Thoracic aorta (tissue), 2 donors: ENCODE measurements at regions not wholly inside any gene's neighbourhood (a gene's known extent, or its start where the extent isn't known, plus 50 kb on each side); places are given as distances from the start of the nearest gene placed in this dataset.

ENCODE experiments used
- ATAC-seq: fragments of 150-250 bp; one replicate; pipeline ENCODE4 v1.8.0; 2017; ENCODE audit warnings: low read depth; ENCODE audit not compliant: insufficient number of reproducible peaks, low FRiP score
- DNase-seq: peaks from one replicate; pipeline ENCODE4 v3.0.0-alpha.2; 2020; ENCODE audit warnings: low spot score
- H3K27ac ChIP-seq, 2 donors: fragments of 200-600 bp; sonication (generic); 1 replicate in 1 of 2; 2 replicates in 1 of 2; pipeline ENCODE4 v1.5.1; 2016; ENCODE audit warnings: mild to moderate bottlenecking in 2 of 2, moderate library complexity in 2 of 2
- H3K27me3 ChIP-seq: fragments of 200-600 bp; sonication (generic); replicated peaks from 2 replicates; pipeline ENCODE4 v1.6.0; 2016; ENCODE audit warnings: mild to moderate bottlenecking; ENCODE audit not compliant: insufficient read depth
- H3K36me3 ChIP-seq: fragments of 200-600 bp; sonication (generic); one replicate; pipeline ENCODE4 v1.5.1; 2016
- H3K4me1 ChIP-seq, 2 donors: fragments of 200-600 bp; sonication (generic); 1 replicate in 1 of 2; 2 replicates in 1 of 2; pipeline versions ENCODE4 v1.5.1 to v1.6.0; 2016; ENCODE audit warnings: low read depth in 2 of 2, mild to moderate bottlenecking in 1 of 2; ENCODE audit not compliant: control insufficient read depth in 1 of 2
- H3K4me3 ChIP-seq: fragments of 200-600 bp; sonication (generic); 2 replicates; pipeline ENCODE4 v1.5.1; 2016; ENCODE audit warnings: mild to moderate bottlenecking
- H3K9me3 ChIP-seq: fragments of 200-600 bp; sonication (generic); 2 replicates; pipeline ENCODE4 v1.5.1; 2016
- TF ChIP-seq, protein P1 (sequence below): fragments of 200-600 bp; sonication (generic); IDR thresholded peaks from one replicate; pipeline ENCODE4 v1.5.1; 2019; ENCODE audit warnings: antibody characterized with exemption

GRCh38 chr9:120183615-120184014 lies 396.4 kb downstream of the CDK5RAP2 start:
- no peak overlapping the region for H3K27ac ChIP-seq
- H3K27me3 ChIP-seq = no peaks in the 10 kb centered on the region
- ATAC-seq = no peak
- no peaks in the 10 kb centered on the region for H3K4me1 ChIP-seq
- no peak for DNase-seq
- H3K9me3 ChIP-seq = no peaks in the 10 kb centered on the region
- TF ChIP-seq, protein P1, sequence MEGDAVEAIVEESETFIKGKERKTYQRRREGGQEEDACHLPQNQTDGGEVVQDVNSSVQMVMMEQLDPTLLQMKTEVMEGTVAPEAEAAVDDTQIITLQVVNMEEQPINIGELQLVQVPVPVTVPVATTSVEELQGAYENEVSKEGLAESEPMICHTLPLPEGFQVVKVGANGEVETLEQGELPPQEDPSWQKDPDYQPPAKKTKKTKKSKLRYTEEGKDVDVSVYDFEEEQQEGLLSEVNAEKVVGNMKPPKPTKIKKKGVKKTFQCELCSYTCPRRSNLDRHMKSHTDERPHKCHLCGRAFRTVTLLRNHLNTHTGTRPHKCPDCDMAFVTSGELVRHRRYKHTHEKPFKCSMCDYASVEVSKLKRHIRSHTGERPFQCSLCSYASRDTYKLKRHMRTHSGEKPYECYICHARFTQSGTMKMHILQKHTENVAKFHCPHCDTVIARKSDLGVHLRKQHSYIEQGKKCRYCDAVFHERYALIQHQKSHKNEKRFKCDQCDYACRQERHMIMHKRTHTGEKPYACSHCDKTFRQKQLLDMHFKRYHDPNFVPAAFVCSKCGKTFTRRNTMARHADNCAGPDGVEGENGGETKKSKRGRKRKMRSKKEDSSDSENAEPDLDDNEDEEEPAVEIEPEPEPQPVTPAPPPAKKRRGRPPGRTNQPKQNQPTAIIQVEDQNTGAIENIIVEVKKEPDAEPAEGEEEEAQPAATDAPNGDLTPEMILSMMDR = no peak
- no peak overlapping the region for H3K4me3 ChIP-seq
- no peaks in the 10 kb centered on the region for H3K36me3 ChIP-seq

DNA sequence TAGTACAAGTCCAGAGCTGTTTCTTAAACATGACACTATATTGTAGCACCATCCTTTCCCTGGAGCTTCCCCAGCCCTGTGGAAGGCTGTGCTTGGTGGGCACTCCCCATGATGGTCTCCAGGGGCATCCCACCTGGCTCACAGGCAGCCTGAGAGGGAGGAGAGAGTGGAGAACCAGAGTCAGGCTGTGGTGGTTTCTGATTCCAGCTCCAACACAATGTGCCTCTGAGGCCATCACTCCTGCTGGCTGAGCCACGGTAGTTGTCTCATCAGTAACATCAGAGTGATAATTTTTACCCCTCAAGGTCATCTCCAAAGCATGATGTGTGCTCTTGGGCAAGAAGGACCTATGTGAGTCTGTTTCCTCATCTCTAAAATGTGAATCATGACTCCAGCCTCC lies 398.0 kb downstream of the CDK5RAP2 start:
- Histone ChIP-seq H3K4me1 (no peaks in the 10 kb centered on the region), H3K27me3 (no peaks in the 10 kb centered on the region), H3K9me3 (no peaks in the 10 kb centered on the region), H3K36me3 (no peaks in the 10 kb centered on the region), H3K27ac (no peak overlapping the region), H3K4me3 (no peak overlapping the region)
- TF ChIP-seq, protein P1 = no peak
- ATAC-seq (no peak), DNase-seq (no peak)

GRCh38 chr9:120177121-120177520 lies 402.8 kb downstream of the CDK5RAP2 start:
- TF ChIP-seq, protein P1 = no peak
- ATAC-seq = no peak
- no peaks in the 10 kb centered on the region for H3K9me3 ChIP-seq
- no peaks in the 10 kb centered on the region for H3K4me1 ChIP-seq
- H3K36me3 ChIP-seq = no peaks in the 10 kb centered on the region
- no peak for DNase-seq
- H3K27ac ChIP-seq = no peak overlapping the region
- H3K27me3 ChIP-seq = no peaks in the 10 kb centered on the region
- no peak overlapping the region for H3K4me3 ChIP-seq

- TF ChIP-seq, protein P1 = no peak
- H3K9me3 ChIP-seq = no peaks in the 10 kb centered on the region
- H3K4me3 ChIP-seq = no peak overlapping the region
Measured at GRCh38 chr9:120175031-120175430, 404.9 kb downstream of the CDK5RAP2 start.

GRCh38 chr9:120161776-120162175 lies 418.2 kb downstream of the CDK5RAP2 start:
- DNase-seq = no peak
- no peak for ATAC-seq
- no peak overlapping the region for H3K27ac ChIP-seq
- no peaks in the 10 kb centered on the region for H3K27me3 ChIP-seq
- H3K4me1 ChIP-seq = no peaks in the 10 kb centered on the region
- TF ChIP-seq, protein P1 = no peak
- H3K9me3 ChIP-seq = no peaks in the 10 kb centered on the region
- no peaks in the 10 kb centered on the region for H3K36me3 ChIP-seq
- no peak overlapping the region for H3K4me3 ChIP-seq

More at GRCh38 chr9:120175031-120175430, 404.9 kb downstream of the CDK5RAP2 start:
- no peak for DNase-seq
- no peak overlapping the region for H3K27ac ChIP-seq
- no peaks in the 10 kb centered on the region for H3K36me3 ChIP-seq
- ATAC-seq = no peak
- H3K4me1 ChIP-seq = no peaks in the 10 kb centered on the region
- no peaks in the 10 kb centered on the region for H3K27me3 ChIP-seq
